Kidney epithelial cell (primary cell): ENCODE measurements at regions not wholly inside any gene's neighbourhood (a gene's known extent, or its start where the extent isn't known, plus 50 kb on each side); places are given as distances from the start of the nearest gene placed in this dataset.

Experiments used
- DNase-seq: peaks from one replicate; pipeline ENCODE4 v3.0.0-alpha.2; 2010; ENCODE audit warnings: low read depth
- H3K27me3 ChIP-seq: 2 replicates; pipeline ENCODE4 v1.6.0; 2011; ENCODE audit warnings: low read length; ENCODE audit not compliant: control insufficient read depth, insufficient read depth
- H3K36me3 ChIP-seq: 2 replicates; pipeline ENCODE4 v1.5.1; 2011; ENCODE audit warnings: low read length; ENCODE audit not compliant: control insufficient read depth, insufficient read depth
- H3K4me3 ChIP-seq: 2 replicates; pipeline ENCODE4 v1.5.1; 2011; ENCODE audit warnings: low read depth, mild to moderate bottlenecking, control low read depth, low read length
- TF ChIP-seq, protein P1 (sequence below): IDR thresholded peaks from 2 replicates; pipeline ENCODE4 v1.5.1; 2011; ENCODE audit warnings: mild to moderate bottlenecking, moderate library complexity, low read length, control low read depth, inconsistent platforms; ENCODE audit not compliant: insufficient read depth, poor library complexity, severe bottlenecking

DNA sequence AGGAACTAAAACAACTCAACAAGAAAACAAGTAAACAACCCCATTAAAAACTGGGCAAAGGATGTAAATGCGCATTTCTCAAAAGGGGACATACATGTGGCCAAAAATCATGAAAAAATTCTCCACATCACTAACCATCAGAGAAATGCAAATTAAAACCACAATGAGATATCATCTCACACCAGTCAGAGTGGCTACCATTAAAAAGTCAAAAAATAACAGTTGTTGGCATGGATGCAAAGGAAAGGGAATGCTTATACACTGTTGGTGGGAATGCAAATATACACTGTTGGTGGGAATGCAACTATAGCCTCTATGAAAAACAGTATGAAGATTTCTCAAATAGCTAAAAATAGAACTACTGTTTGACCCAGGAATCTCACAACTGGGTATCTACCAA, 60.0 kb upstream of the LANCL2 start:
- TF ChIP-seq, protein P1, sequence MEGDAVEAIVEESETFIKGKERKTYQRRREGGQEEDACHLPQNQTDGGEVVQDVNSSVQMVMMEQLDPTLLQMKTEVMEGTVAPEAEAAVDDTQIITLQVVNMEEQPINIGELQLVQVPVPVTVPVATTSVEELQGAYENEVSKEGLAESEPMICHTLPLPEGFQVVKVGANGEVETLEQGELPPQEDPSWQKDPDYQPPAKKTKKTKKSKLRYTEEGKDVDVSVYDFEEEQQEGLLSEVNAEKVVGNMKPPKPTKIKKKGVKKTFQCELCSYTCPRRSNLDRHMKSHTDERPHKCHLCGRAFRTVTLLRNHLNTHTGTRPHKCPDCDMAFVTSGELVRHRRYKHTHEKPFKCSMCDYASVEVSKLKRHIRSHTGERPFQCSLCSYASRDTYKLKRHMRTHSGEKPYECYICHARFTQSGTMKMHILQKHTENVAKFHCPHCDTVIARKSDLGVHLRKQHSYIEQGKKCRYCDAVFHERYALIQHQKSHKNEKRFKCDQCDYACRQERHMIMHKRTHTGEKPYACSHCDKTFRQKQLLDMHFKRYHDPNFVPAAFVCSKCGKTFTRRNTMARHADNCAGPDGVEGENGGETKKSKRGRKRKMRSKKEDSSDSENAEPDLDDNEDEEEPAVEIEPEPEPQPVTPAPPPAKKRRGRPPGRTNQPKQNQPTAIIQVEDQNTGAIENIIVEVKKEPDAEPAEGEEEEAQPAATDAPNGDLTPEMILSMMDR, result no peak
- H3K4me3 ChIP-seq, result no peak overlapping the region
- H3K36me3 ChIP-seq, result no peaks in the 10 kb centered on the region
- peaks cover 2% of the 10 kb centered on the region for H3K27me3 ChIP-seq
- DNase-seq, result no peak

DNA sequence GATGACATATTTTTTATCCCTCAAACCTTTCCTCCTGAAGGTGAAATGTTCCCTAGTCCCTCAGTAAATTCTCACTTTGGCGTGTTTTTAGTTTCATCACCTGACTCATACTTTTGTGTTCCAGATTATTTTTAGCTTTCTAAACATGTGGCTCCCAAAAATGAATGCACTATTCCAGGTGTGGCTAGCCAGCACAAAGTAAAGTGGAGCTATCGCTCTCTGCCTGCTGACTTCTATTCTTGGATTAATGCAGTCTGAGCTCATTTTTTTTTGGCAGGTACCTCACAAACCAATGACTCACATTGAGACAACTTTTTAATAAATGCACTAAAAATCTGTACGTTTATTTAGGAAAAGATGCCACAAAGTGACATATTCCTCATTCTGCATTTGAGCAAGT, 58.8 kb upstream of the LANCL2 start:
- Histone ChIP-seq H3K36me3 (no peaks in the 10 kb centered on the region), H3K4me3 (no peak overlapping the region), H3K27me3 (peaks cover 2% of the 10 kb centered on the region)
- no peak for DNase-seq
- TF ChIP-seq, protein P1, result no peak

DNA sequence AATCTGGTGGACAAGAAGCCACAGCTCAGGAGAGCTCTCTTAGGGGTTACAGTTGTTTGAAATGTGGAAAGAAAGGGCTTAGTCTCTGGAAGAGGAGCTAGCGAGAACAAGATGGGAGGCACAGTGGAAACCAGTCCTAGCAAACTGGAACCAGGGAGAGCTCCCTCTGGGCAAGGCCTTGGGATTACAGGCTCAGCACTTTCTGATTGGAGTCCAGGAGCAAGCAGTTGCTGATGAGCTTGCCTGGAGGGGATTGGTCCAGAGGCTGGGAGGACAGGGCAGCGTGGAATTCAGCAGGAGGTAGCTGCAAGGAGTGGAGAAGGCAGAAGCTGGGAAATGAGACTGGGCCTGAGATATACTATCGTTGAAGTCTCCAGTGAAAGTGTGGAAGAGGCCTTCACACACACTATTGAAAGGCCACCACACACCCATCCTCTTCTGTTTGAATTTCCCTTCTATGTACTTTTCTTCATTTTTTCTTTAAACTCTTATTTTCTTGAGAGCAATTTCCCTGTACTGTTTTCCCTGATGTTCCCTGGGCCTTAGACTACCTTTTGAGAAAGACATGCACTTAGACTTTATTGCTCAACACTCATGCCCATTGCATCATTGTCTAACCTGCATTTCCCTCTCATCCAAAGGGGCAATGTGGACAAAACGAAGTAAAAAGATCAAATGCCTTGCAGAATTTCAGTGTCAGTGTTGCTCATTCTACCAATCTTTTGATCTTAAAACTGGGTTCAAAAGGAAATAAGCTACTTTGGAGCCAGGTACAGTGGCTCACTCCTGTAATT, 57.8 kb upstream of the LANCL2 start:
- TF ChIP-seq, protein P1, result no peak
- no peak overlapping the region for H3K4me3 ChIP-seq
- peaks cover 2% of the 10 kb centered on the region for H3K27me3 ChIP-seq
- no peak for DNase-seq
- no peaks in the 10 kb centered on the region for H3K36me3 ChIP-seq

DNA sequence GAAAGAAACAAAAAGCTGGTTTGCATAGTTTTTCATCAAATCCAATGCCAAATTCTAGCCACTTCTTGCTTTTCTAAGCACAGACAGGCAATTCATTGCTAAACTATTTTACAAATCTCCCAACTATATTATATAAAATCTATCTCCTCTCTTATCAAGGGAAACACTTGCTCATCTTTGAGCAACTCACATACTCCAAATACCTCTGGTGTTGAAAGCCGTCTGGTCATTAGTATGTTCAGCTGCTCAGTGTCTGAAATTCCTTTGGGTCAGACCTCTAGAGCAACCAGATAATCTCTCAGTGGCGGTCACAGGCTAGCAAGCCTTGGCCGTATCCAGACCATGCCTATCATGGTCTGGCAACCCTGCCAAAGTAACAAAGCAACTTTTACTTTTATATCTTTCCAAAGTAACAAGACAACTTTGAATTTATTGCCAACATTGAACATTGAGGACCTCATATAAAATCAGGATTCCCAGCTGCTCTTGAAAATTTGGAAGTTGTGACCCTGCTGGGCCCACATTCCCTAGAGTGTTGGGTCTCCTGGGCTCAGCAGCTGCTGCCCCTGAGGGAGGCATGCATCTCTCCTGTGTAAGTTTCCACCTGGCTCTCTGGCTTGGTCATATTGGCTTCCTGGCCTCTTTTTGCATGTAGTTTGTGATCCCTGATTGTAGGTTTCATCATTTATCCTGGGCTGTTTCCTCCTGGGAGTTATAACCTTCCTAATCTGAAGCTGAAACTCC, 56.8 kb upstream of the LANCL2 start:
- H3K36me3 ChIP-seq, result no peaks in the 10 kb centered on the region
- TF ChIP-seq, protein P1, result no peak
- no peak overlapping the region for H3K4me3 ChIP-seq
- H3K27me3 ChIP-seq, result peaks cover 2% of the 10 kb centered on the region
- no peak for DNase-seq

DNA sequence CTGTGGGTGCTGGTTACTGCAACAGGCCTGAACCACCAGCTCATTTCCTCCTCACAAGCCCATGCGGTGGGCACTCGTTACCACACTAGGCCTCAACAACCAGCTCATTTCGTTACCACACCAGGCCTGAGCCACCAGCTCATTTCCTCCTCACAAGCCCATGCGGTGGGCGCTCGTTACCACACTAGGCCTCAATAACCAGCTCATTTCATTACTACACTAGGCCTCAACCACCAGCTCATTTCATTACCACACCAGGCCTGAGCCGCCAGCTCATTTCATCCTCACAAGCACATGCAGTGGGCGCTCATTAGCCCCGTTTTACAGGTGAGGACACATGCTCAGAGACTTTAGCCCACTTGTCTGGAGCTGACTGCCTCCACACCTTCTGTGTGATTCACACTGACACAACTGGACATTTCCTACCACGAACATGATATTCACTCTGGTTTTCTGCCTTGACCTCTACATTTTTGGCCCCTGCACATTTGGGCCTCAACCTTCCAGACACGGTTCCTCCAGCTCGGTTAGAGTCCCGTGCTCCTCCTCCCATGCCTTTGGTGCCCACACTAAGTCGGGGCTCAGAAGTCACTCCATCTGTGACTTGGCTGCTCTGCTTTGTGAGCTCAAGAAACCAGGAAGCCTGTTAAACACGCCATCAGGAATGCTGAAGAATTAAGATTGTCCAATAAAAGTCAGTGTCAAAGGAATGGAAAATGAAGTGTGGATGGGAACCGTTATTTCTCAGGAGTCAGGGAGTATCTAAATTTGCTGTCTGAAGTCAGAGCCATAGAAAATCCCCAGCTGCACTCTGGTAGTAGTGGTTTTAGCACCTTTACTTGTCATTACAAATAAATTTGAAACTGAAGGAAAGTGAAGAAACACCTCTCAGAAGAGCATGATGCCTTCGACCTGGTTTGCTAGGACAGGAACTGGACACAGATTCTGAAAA, 55.8 kb upstream of the LANCL2 start:
- Histone ChIP-seq H3K36me3 (no peaks in the 10 kb centered on the region), H3K27me3 (no peaks in the 10 kb centered on the region), H3K4me3 (no peak overlapping the region)
- no peak for DNase-seq
- TF ChIP-seq, protein P1, result no peak
